Hypothalamus (tissue), 51 donors: ENCODE measurements at regions not wholly inside any gene's neighbourhood (a gene's known extent, or its start where the extent isn't known, plus 50 kb on each side); places are given as distances from the start of the nearest gene placed in this dataset.

Source experiments
- DNase-seq, 51 donors: peaks; one replicate each; lab custom pipeline; 2025; lab: John Stamatoyannopoulos, UW

GRCh38 chr4:153075836-153076518, 128.3 kb upstream of the TRIM2 start:
- DNase-seq, result no peak

- no peak for DNase-seq
Measured at GRCh38 chr4:153076861-153077260, 127.4 kb upstream of the TRIM2 start.

DNA sequence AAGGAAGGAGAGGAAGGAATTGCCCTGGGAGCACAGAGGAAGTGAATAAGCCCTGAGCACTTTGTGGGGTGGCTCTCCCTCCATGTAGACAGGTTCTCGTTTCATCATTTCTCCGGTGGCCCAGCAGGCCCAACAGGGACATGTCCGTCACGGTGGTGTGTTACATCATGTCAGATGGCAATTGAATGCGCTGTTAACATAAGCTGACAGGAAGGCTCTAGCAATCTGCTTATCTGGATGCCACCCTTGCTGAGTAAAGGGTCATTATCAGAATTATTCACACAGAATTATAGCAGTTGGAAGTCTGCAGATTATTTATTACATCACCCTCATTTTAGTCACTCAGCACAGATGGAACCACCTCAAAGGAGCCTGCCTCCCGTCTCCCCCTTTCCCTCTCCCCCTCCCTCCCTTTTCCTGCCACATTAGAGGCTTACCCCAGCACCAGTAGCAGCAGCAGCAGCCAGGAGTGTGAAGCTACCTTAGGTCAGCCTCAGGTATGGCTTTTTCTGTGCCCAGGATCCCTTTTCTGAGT, 124.3 kb upstream of the TRIM2 start:
- no peak for DNase-seq

DNA sequence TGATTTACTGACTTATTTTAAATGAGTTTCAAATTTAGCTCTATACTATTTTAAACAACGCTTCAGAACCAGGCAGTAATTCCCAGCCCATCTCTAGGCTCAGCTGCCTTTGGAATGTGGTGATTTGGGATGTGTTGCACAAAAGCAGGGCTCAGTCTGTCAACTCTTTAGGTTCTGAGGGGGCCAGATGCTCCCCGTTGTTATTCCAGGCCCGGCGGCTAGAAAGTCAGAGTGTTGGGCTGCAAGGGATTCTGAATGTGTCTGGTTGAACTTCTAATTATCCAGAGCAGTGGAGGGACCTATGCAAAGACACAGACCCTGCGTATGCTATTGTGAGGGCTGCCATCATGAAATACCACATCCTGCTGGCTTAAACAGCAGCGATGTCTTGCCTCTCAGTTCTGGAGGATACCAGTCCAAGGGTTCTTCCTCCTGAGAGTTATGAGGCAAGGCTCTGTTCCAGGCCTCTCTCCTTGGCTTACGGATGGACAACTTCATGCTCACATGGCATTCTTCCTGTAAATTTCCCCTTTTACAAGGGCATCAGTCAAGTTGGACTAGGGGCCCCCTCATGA, 123.2 kb upstream of the TRIM2 start:
- no peak for DNase-seq

- DNase-seq, result no peak
Measured at GRCh38 chr4:153081693-153082092, 122.5 kb upstream of the TRIM2 start.

DNA sequence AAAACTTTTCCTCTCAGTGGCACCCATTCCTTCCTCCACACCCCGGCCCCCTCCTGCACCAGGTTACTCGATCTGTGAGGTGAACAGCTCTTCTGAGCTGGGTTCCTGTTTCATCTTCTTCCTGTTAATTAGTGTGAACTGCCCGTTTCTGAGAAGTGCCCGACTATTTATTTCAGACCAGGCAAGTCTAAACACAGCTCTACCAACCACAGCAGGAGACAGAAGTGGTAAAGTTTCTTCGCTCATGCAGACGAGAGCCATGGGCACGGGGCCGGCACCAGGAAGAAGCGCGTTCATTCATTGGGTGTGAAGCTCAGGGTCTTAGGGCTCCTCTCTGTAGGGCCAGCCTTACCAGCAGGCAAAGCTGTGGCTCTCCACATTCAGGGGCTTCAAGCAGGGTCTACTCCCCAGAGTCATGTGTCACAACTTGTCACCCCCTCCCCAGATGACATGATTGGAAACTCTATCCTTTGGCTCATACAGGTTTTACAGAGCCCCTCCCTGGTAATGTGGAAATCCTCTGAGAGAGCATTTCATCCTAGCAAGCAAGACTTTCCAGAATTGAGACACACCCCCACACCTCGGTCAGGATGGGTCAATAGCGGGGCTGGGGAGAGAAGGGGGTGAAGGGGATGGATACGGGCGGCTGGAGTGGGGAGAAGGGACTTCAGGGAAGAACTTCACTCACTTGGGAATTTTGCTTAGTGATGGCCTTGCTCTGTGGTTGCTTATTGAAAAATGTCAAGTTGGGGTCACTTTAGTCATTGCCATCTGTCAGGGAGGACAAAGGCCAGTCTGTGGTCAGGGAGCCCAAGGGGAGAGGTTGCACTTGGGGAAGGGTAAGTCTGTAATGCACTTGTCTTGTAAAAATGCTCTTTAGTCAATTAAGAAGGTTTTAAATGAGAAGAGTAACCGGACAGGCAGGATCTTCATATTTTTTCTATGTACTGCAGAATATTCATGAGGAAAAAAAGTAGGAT, 121.6 kb upstream of the TRIM2 start:
- DNase-seq, result no peak

GRCh38 chr4:153083447-153083947, 120.7 kb upstream of the TRIM2 start:
- peak in 45 of 51 donors; percentile 4 to 81 (median 40) for DNase-seq

DNA sequence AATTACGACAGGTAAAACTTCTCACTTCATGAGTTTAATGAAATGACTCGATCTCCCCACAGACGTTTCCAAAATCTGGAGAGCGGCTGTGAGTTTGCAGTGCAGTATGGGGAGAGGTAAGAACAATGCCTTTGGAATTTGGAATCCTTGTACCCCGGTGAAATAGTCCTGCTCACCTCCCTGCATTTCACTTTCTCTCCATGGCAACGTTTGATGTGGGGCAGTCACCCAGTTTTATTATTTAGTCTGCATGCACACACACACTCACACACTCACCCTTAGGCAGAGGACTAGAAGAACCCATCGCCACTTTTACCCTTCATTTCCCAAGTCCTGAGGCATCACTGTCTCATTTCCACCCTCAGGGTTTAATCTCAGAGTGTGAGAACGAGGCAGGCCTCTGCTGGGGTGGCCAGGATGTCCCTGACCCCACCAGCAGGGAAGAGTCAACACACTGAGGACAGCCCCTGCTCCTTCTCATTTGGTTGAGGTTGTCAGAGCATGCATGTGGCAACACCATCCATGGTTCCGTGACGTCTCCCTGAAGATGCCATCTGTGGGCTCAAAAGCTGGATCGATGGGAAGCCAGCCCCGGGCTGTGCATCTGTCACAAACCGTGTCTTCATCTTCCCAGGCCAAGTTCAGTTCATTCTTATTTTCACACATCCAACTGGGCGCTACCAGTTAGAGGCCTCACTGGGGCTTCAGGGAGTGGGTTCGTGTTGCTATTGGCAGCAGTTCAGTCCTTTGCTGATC, 119.8 kb upstream of the TRIM2 start:
- peak in 1 of 51 donors; percentile 12 for DNase-seq

- peak in 50 of 51 donors; percentile 7 to 86 (median 56) for DNase-seq
Measured at GRCh38 chr4:153084980-153085630, 119.1 kb upstream of the TRIM2 start.

- DNase-seq, result peak in 10 of 51 donors; percentile 1 to 79 (median 19)
Measured at GRCh38 chr4:153087671-153088194, 116.5 kb upstream of the TRIM2 start.

DNA sequence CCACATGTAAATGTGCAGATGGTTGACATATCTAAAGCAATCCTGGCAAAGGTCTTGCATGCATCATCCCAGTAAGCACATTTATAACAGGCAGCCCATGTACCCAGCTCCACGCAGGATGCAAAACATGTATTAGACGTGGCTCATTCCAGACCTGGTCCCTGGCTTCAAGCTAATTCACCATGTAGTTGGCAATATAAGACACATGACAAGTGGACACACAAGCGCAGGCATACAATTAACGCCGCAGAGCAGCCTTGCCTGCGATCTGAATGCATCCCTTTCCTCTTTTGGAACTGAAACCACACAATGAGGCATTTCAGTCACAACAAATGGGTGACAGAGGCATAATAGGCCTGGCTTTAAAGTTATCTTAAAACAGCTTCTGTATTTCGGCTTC, 114.5 kb upstream of the TRIM2 start:
- DNase-seq, result peak in 15 of 51 donors; percentile 1 to 77 (median 14)

DNA sequence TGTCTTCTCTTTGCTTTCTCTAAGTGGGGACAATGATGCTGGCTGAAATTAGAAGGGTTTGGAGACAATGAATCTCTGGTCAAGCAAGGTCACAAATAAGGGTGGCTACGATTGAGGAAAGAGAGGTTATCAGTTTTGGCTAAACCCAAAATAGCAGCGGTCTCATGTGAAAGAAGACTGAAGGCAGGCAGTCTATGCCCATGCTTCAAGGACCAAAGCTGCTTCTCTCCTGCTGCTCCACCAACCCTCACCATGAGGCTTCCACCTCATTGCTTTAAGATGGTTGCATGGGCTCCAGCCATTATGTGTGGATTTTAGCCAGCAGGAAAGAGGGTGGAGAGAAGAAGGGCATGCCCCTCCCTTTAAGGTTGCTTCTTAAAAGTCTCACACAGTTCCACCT, 114.1 kb upstream of the TRIM2 start:
- DNase-seq, result no peak

DNA sequence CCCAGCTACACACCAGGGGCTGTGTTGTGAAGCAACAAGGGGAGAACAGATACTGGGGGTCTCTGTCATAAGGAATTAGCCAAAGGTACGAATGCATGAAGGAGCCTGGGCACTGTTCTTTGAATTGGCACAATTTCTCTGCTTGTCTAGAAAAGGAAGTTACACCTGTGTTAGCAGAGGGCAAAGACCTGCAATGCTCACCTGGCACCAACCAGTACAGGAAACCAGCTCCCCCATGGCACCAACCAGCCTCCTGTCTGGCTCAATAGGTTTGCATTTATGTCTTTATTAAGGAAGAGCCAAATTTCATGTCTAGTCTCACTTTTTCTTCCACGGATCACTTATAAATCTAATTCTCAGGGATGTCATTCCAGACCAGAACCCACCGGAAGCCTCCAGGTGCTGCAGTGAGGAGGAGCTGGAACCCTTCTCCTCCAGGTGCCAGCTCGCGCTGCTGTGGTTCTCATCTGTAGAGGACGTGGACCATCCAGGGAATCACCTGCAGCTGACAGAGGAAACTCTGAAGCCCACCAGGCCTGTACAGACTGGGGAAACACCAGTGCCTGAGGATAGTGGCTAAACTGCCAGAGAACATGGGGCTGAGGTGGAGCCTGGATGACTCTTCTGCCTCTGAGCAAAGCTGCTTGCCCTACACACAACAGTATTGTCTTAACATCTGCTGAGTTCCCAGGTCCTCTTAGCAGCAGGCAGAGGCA, 113.4 kb upstream of the TRIM2 start:
- no peak for DNase-seq

DNA sequence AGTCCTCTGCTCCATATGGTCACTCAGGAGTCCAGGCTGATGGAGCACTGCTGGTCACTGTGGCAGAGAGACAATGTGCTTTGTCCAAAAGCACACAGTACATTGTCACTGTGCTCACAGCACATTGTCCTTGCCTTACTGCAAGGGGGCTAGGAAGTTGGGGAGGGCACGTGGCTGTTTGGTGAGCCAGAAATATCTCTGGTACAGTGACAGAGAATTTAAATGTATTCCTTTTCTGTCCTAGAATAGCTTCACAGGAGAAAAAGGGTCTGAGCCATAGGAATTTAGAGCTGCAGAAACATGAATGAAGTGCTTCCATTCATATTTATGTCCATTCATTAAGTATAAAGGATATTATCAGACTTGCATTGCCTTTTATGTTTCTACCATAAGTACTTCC, 110.8 kb upstream of the TRIM2 start:
- DNase-seq, result no peak

- DNase-seq, result no peak
Measured at GRCh38 chr4:153093802-153094201, 110.4 kb upstream of the TRIM2 start.

GRCh38 chr4:153094435-153094834, 109.8 kb upstream of the TRIM2 start:
- no peak for DNase-seq

DNA sequence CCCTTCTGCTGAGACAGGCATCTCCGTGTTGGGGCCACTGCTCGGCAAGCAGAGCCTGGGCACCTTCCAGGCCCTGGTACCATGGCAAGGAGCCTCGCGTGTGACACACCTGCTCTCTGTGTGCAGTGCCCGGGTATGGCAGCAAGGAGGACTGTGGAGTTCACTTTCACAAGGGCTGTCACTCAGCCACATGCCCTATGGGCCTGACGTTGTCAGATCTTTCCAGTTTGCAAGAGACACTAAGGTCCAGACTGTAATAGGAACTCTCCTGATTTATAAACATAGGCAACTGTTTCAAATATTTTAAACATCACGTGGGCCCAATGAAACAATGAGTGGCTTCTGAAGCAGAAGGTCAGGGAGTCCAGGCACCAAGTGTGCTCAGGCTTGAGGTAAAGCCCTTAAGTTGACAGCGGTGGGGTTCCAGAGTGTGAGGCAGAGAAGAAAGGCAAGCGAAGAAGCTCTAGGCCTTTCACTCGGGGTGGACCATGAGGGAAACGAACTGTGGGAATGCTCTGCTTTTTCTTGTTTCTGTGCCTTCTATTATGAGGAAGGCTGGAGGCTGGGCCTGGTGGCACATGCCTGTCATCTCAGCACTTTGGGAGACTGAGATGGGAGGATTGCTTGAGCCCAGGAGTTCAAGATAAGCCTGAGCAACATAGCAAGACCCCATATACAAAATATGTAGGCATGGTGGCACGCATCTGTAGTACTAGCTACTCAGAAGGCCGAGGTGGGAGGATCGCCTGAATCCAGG, 108.6 kb upstream of the TRIM2 start:
- no peak for DNase-seq

GRCh38 chr4:153096344-153096743, 107.9 kb upstream of the TRIM2 start:
- DNase-seq, result no peak
